ENCODE measurements at regions not wholly inside any gene's neighbourhood (a gene's known extent, or its start where the extent isn't known, plus 50 kb on each side); places are given as distances from the start of the nearest gene placed in this dataset.

DNA sequence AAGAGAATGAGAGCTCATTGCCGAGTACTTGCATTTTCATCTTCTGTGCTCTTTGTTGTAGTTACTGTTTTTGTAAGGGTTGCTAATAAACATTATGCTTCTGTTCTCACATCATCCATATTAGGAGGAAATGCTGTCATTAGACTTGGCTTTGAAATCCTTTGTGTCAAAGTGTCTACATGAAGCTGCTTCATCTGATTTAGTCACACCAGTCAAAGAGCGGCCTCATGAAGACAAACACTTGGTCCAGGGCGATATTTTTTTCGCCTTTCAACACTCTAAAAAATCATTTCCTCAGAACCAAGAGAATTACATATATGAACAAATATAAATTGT lies 105.0 kb downstream of the SPRY2 start:
- no peak for TF ChIP-seq POLR2A (IDR thresholded peaks at IDR 0.05)
- TF ChIP-seq, protein P1, sequence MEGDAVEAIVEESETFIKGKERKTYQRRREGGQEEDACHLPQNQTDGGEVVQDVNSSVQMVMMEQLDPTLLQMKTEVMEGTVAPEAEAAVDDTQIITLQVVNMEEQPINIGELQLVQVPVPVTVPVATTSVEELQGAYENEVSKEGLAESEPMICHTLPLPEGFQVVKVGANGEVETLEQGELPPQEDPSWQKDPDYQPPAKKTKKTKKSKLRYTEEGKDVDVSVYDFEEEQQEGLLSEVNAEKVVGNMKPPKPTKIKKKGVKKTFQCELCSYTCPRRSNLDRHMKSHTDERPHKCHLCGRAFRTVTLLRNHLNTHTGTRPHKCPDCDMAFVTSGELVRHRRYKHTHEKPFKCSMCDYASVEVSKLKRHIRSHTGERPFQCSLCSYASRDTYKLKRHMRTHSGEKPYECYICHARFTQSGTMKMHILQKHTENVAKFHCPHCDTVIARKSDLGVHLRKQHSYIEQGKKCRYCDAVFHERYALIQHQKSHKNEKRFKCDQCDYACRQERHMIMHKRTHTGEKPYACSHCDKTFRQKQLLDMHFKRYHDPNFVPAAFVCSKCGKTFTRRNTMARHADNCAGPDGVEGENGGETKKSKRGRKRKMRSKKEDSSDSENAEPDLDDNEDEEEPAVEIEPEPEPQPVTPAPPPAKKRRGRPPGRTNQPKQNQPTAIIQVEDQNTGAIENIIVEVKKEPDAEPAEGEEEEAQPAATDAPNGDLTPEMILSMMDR (IDR thresholded peaks at IDR 0.05) = no peak
- no peak for TF ChIP-seq EP300 (IDR thresholded peaks at IDR 0.05)

All from ovary (tissue), 3 donors.